ENCODE measurements at regions not wholly inside any gene's neighbourhood (a gene's known extent, or its start where the extent isn't known, plus 50 kb on each side); places are given as distances from the start of the nearest gene placed in this dataset.

- no peak overlapping the region for H3K4me3 Mint-ChIP-seq
- no peak for TF ChIP-seq CTCF (IDR thresholded peaks at IDR 0.05)
- H3K27me3 Mint-ChIP-seq, result no peaks in the 10 kb centered on the region
- H3K9me3 Mint-ChIP-seq, result no peaks in the 10 kb centered on the region
- H3K36me3 Mint-ChIP-seq (ENCODE audit: low read depth), result no peaks in the 10 kb centered on the region
- CTCF ChIA-PET, result no interaction called here
- intact Hi-C loops (cut with micrococcal nuclease), result no loop called here
- POLR2A ChIA-PET, result no interaction called here
- H3K4me1 Mint-ChIP-seq (ENCODE audit: low read depth), result no peaks in the 10 kb centered on the region
- no peak overlapping the region for H3K27ac Mint-ChIP-seq
- no peak for DNase-seq
- ATAC-seq, result no peak
Observed at GRCh38 chr3:3259181-3259580, 79.7 kb upstream of the CRBN start.

GRCh38 chr3:3258281-3258680 is 78.8 kb upstream of the CRBN start:
- intact Hi-C loops (cut with micrococcal nuclease), result no loop called here
- TF ChIP-seq CTCF (IDR thresholded peaks at IDR 0.05), result no peak
- DNase-seq, result no peak
- ATAC-seq, result no peak
- H3K4me1 Mint-ChIP-seq (ENCODE audit: low read depth), result no peaks in the 10 kb centered on the region
- ChIA-PET POLR2A (no interaction called here), CTCF (no interaction called here)
- H3K4me3 Mint-ChIP-seq, result no peak overlapping the region
- no peaks in the 10 kb centered on the region for H3K27me3 Mint-ChIP-seq
- H3K36me3 Mint-ChIP-seq (ENCODE audit: low read depth), result no peaks in the 10 kb centered on the region
- H3K27ac Mint-ChIP-seq, result no peak overlapping the region
- no peaks in the 10 kb centered on the region for H3K9me3 Mint-ChIP-seq

GRCh38 chr3:3241596-3241995 is 62.1 kb upstream of the CRBN start:
- POLR2A ChIA-PET, result no interaction called here
- Mint-ChIP-seq H3K4me3 (no peak overlapping the region), H3K27ac (no peak overlapping the region), H3K27me3 (no peaks in the 10 kb centered on the region), H3K36me3 (ENCODE audit: low read depth) (no peaks in the 10 kb centered on the region), H3K4me1 (ENCODE audit: low read depth) (no peaks in the 10 kb centered on the region), H3K9me3 (no peaks in the 10 kb centered on the region)
- ATAC-seq (no peak), DNase-seq (no peak)
- TF ChIP-seq CTCF (IDR thresholded peaks at IDR 0.05), result no peak
- intact Hi-C loops (cut with micrococcal nuclease), result no loop called here
- CTCF ChIA-PET, result interaction anchor here (1.1 kb wide), 2 partner anchors 14 to 41 kb away, joined by 3 to 4 read pairs; no protein-coding TSS in a partner anchor

GRCh38 chr3:3240986-3241385 is 61.5 kb upstream of the CRBN start:
- no peaks in the 10 kb centered on the region for H3K36me3 Mint-ChIP-seq (ENCODE audit: low read depth)
- no peak overlapping the region for H3K4me3 Mint-ChIP-seq
- ChIA-PET CTCF (interaction anchor here (1.1 kb wide), 1 partner anchor 41 kb away, joined by 4 read pairs; no protein-coding TSS in a partner anchor), POLR2A (no interaction called here)
- no peak for ATAC-seq
- intact Hi-C loops (cut with micrococcal nuclease), result no loop called here
- TF ChIP-seq CTCF (IDR thresholded peaks at IDR 0.05), result no peak
- no peaks in the 10 kb centered on the region for H3K27me3 Mint-ChIP-seq
- H3K4me1 Mint-ChIP-seq (ENCODE audit: low read depth), result no peaks in the 10 kb centered on the region
- H3K9me3 Mint-ChIP-seq, result no peaks in the 10 kb centered on the region
- no peak for DNase-seq
- no peak overlapping the region for H3K27ac Mint-ChIP-seq

GRCh38 chr3:3237979-3238378 is 58.5 kb upstream of the CRBN start:
- CTCF ChIA-PET, result no interaction called here
- no peaks in the 10 kb centered on the region for H3K9me3 Mint-ChIP-seq
- TF ChIP-seq CTCF (IDR thresholded peaks at IDR 0.05), result no peak
- DNase-seq, result no peak
- no peak overlapping the region for H3K4me3 Mint-ChIP-seq
- no peak for ATAC-seq
- intact Hi-C loops (cut with micrococcal nuclease), result no loop called here
- POLR2A ChIA-PET, result interaction anchor here (0.5 kb wide), 1 partner anchor 353 kb away, joined by 3 read pairs; no protein-coding TSS in a partner anchor
- no peaks in the 10 kb centered on the region for H3K36me3 Mint-ChIP-seq (ENCODE audit: low read depth)
- H3K27ac Mint-ChIP-seq, result no peak overlapping the region
- H3K27me3 Mint-ChIP-seq, result no peaks in the 10 kb centered on the region
- no peaks in the 10 kb centered on the region for H3K4me1 Mint-ChIP-seq (ENCODE audit: low read depth)

Data from activated CD8-positive, alpha-beta T cell treated with anti-CD3 and anti-CD28 coated beads for 36 hours (primary cell).